IMR-90 (cell line): ENCODE measurements at regions not wholly inside any gene's neighbourhood (a gene's known extent, or its start where the extent isn't known, plus 50 kb on each side); places are given as distances from the start of the nearest gene placed in this dataset.
A peak's percentile ranks its signal among the peaks of the same experiment; 100 is the strongest.

ENCODE experiments used
- ATAC-seq: fragments of 200-7000 bp; cut with Tn5 transposase; 2 replicates; pipeline ENCODE4 v1.9.1; 2020; ENCODE audit warnings: low read depth, mild to moderate bottlenecking, moderate library complexity
- BruUV-seq: library from RNA; stranded (reverse); fragments of 400-500 nt; replicated peaks from 2 replicates; lab custom pipeline; 2021; lab: Mats Ljungman, UMichigan
- CTCF ChIA-PET: fragments of 300-600 bp; formaldehyde crosslinking; extraction: SDS; loops from one replicate; lab custom pipeline; 2021; ENCODE audit warnings: antibody characterized with exemption; lab: Yijun Ruan, JAX
- POLR2A ChIA-PET: fragments of 300-600 bp; sonication (Branson Sonifier 250); formaldehyde crosslinking; loops from one replicate; lab custom pipeline; 2022; ENCODE audit warnings: antibody characterized with exemption; ENCODE audit not compliant: unreplicated experiment; lab: Charles Lee
- DNase-seq: peaks from one replicate; pipeline ENCODE4 v3.0.0; 2013
- H2AFZ ChIP-seq: replicated peaks from 2 replicates; pipeline ENCODE3; 2013; ENCODE audit warnings: low read length, mild to moderate bottlenecking; ENCODE audit not compliant: poor library complexity
- H2AK5ac ChIP-seq: 2 replicates; pipeline ENCODE4 v1.6.1; 2013; ENCODE audit warnings: low read depth, low read length, inconsistent platforms
- H2AK9ac ChIP-seq: replicated peaks from 2 replicates; pipeline ENCODE3; 2013; ENCODE audit warnings: mild to moderate bottlenecking, low read depth, low read length, moderate library complexity; ENCODE audit not compliant: poor library complexity
- H2BK120ac ChIP-seq: 2 replicates; pipeline ENCODE4 v1.6.1; 2013; ENCODE audit warnings: low read depth, low read length, inconsistent platforms
- H2BK15ac ChIP-seq: 3 replicates; pipeline ENCODE4 v1.6.1; 2013; ENCODE audit warnings: low read depth, low read length, inconsistent platforms
- H2BK20ac ChIP-seq: 2 replicates; pipeline ENCODE4 v1.6.1; 2013; ENCODE audit warnings: low read depth, mild to moderate bottlenecking, inconsistent platforms, low read length, moderate library complexity
- H2BK5ac ChIP-seq: 2 replicates; pipeline ENCODE4 v1.6.1; 2013; ENCODE audit warnings: mild to moderate bottlenecking, low read depth, low read length, inconsistent platforms; ENCODE audit not compliant: poor library complexity, severe bottlenecking
- H3K14ac ChIP-seq: replicated peaks from 2 replicates; pipeline ENCODE4 v1.6.1; 2013; ENCODE audit warnings: low read depth, low read length, inconsistent platforms
- H3K18ac ChIP-seq: 2 replicates; pipeline ENCODE4 v1.6.1; 2013; ENCODE audit warnings: low read depth, low read length, control low read depth
- H3K23ac ChIP-seq: 2 replicates; pipeline ENCODE4 v1.6.1; 2013; ENCODE audit warnings: low read depth, low read length, inconsistent platforms
- H3K27ac ChIP-seq: 2 replicates; pipeline ENCODE4 v1.5.1; 2013; ENCODE audit warnings: mild to moderate bottlenecking, control low read depth, low read length; ENCODE audit not compliant: insufficient read depth
- H3K27me3 ChIP-seq: 2 replicates; pipeline ENCODE4 v1.6.1; 2013; ENCODE audit warnings: low read length; ENCODE audit not compliant: control insufficient read depth, insufficient read depth
- H3K36me3 ChIP-seq: 2 replicates; pipeline ENCODE4 v1.6.1; 2013; ENCODE audit warnings: low read length, mixed read lengths; ENCODE audit not compliant: control insufficient read depth, insufficient read depth
- H3K4ac ChIP-seq: 2 replicates; pipeline ENCODE4 v1.6.1; 2013; ENCODE audit warnings: low read depth, low read length, inconsistent platforms
- H3K4me1 ChIP-seq: 2 replicates; pipeline ENCODE4 v1.6.1; 2013; ENCODE audit warnings: low read length, mixed read lengths; ENCODE audit not compliant: control insufficient read depth, insufficient read depth
- H3K4me2 ChIP-seq: 2 replicates; pipeline ENCODE4 v1.6.1; 2013; ENCODE audit warnings: low read depth, mild to moderate bottlenecking, control low read depth, low read length, moderate library complexity
- H3K4me3 ChIP-seq: 2 replicates; pipeline ENCODE4 v1.5.1; 2013; ENCODE audit warnings: low read depth, mild to moderate bottlenecking, control low read depth, low read length, moderate library complexity; ENCODE audit not compliant: insufficient read depth
- H3K56ac ChIP-seq: 2 replicates; pipeline ENCODE4 v1.6.1; 2013; ENCODE audit warnings: low read length, inconsistent platforms; ENCODE audit not compliant: insufficient read depth; ENCODE audit errors: extremely low read depth
- H3K79me1 ChIP-seq, 2 experiments: 2 replicates each; pipeline ENCODE4 v1.6.1; 2013; ENCODE audit warnings: low read length in 2 of 2, inconsistent platforms in 1 of 2, low read depth in 1 of 2
- H3K9ac ChIP-seq: 2 replicates; pipeline ENCODE4 v1.6.1; 2013; ENCODE audit warnings: low read depth, low read length, control low read depth
- H3K9me1 ChIP-seq: 2 replicates; pipeline ENCODE4 v1.6.1; 2013; ENCODE audit warnings: low read length, inconsistent platforms; ENCODE audit not compliant: insufficient read depth
- H3K9me3 ChIP-seq: 2 replicates; pipeline ENCODE4 v1.6.1; 2013; ENCODE audit warnings: low read length; ENCODE audit not compliant: control insufficient read depth, insufficient read depth
- H4K20me1 ChIP-seq: 2 replicates; pipeline ENCODE4 v1.6.1; 2013; ENCODE audit warnings: low read length, inconsistent platforms; ENCODE audit not compliant: insufficient read depth
- H4K5ac ChIP-seq: 2 replicates; pipeline ENCODE4 v1.6.1; 2013; ENCODE audit warnings: mild to moderate bottlenecking, low read depth, low read length, control low read depth
- H4K8ac ChIP-seq, 2 experiments: 2 replicates each; pipeline ENCODE4 v1.6.1; 2013; ENCODE audit warnings: low read depth in 2 of 2, low read length in 2 of 2, control low read depth in 1 of 2, inconsistent platforms in 1 of 2
- H4K91ac ChIP-seq: 2 replicates; pipeline ENCODE4 v1.6.1; 2013; ENCODE audit warnings: low read depth, low read length, inconsistent platforms; ENCODE audit not compliant: insufficient read depth
- BHLHE40 ChIP-seq: fragments of 150-350 bp; IDR thresholded peaks from 2 replicates; pipeline ENCODE4 v1.6.1; 2016; ENCODE audit warnings: mild to moderate bottlenecking, low read depth, low read length
- CEBPB ChIP-seq: IDR thresholded peaks from 2 replicates; pipeline ENCODE4 v1.6.1; 2012; ENCODE audit warnings: low read depth, low read length, improper control_type of control experiment
- CTCF ChIP-seq: conservative IDR thresholded peaks from 2 replicates; pipeline ENCODE4 v1.5.1; 2012; ENCODE audit warnings: mild to moderate bottlenecking, low read depth, low read length, improper control_type of control experiment
- FOS ChIP-seq: fragments of 150-350 bp; IDR thresholded peaks from 2 replicates; pipeline ENCODE4 v1.6.1; 2016; ENCODE audit warnings: low read depth, low read length
- MAFK ChIP-seq: IDR thresholded peaks from 2 replicates; pipeline ENCODE4 v1.6.1; 2012; ENCODE audit warnings: low read depth, low read length, improper control_type of control experiment
- MXI1 ChIP-seq: IDR thresholded peaks from 2 replicates; pipeline ENCODE4 v1.6.1; 2012; ENCODE audit warnings: low read depth, mild to moderate bottlenecking, low read length, moderate library complexity, borderline replicate concordance
- NFE2L2 ChIP-seq: fragments of 150-350 bp; IDR thresholded peaks from 2 replicates; pipeline ENCODE4 v1.6.1; 2016; ENCODE audit warnings: low read depth, mild to moderate bottlenecking, low read length
- POLR2A ChIP-seq: IDR thresholded peaks from 2 replicates; pipeline ENCODE4 v1.6.1; 2012; ENCODE audit warnings: mild to moderate bottlenecking, low read depth, low read length
- RAD21 ChIP-seq: IDR thresholded peaks from 2 replicates; pipeline ENCODE4 v1.6.1; 2012; ENCODE audit warnings: low read length, improper control_type of control experiment
- RCOR1 ChIP-seq: IDR thresholded peaks from 2 replicates; pipeline ENCODE4 v1.6.1; 2012; ENCODE audit warnings: mild to moderate bottlenecking, low read length, improper control_type of control experiment; ENCODE audit not compliant: insufficient replicate concordance
- RFX5 ChIP-seq: IDR thresholded peaks from 2 replicates; pipeline ENCODE4 v1.8.0; 2012; ENCODE audit warnings: low read depth, mild to moderate bottlenecking, low read length, moderate library complexity
- USF2 ChIP-seq: fragments of 150-350 bp; IDR thresholded peaks from 2 replicates; pipeline ENCODE4 v1.6.1; 2017; ENCODE audit warnings: mild to moderate bottlenecking, antibody characterized with exemption, low read length, low read depth
- dilution Hi-C: fragments of 300-500 bp; cut with HindIII; formaldehyde crosslinking; loops from one replicate; pipeline ENCODE4 v1.14.3; 2018; ENCODE audit warnings: low sequenced_read_pairs; ENCODE audit not compliant: unreplicated experiment
- in situ Hi-C: fragments of 300-500 bp; cut with MboI; formaldehyde crosslinking; loops from 3 replicates; pipeline ENCODE4 v1.14.3; 2019; ENCODE audit warnings: low sequenced_read_pairs, inconsistent platforms, mixed read lengths
- intact Hi-C: fragments of 100-400 bp; cut with micrococcal nuclease; formaldehyde crosslinking; loops from 2 replicates; pipeline ENCODE4 v1.10.0; 2022
- TF ChIP-seq, protein P1 (sequence below): fragments of 150-350 bp; IDR thresholded peaks from 2 replicates; pipeline ENCODE4 v1.6.1; 2016; ENCODE audit warnings: low read depth, mild to moderate bottlenecking, low read length, moderate library complexity, borderline replicate concordance

- no peak for DNase-seq
- no peak overlapping the region for H4K5ac ChIP-seq
- no peak overlapping the region for H3K23ac ChIP-seq
- no peak overlapping the region for H2BK120ac ChIP-seq
- no peak overlapping the region; the same call in 2 of the 3 replicates for H2BK15ac ChIP-seq
- peaks cover 5% of the 10 kb centered on the region for H3K4me1 ChIP-seq
- H4K20me1 ChIP-seq, result no peaks in the 10 kb centered on the region
- no TSS peak for BruUV-seq
- H3K14ac ChIP-seq, result no peak overlapping the region
- no peak overlapping the region for H3K4me3 ChIP-seq
- no peak overlapping the region for H2AFZ ChIP-seq
- H3K9me3 ChIP-seq, result no peaks in the 10 kb centered on the region
- H3K36me3 ChIP-seq, result no peaks in the 10 kb centered on the region
- H3K27me3 ChIP-seq, result no peaks in the 10 kb centered on the region
- no peaks in the 10 kb centered on the region for H3K79me1 ChIP-seq
- H4K91ac ChIP-seq, result no peak overlapping the region
- H3K56ac ChIP-seq, result no peak overlapping the region
- no peak overlapping the region for H2AK5ac ChIP-seq
- no peak for ATAC-seq
- in situ Hi-C loops, result no loop called here
- H2BK20ac ChIP-seq, result no peak overlapping the region
- no peak overlapping the region for H3K9ac ChIP-seq
- TF ChIP-seq POLR2A (no peak), MXI1 (no peak), FOS (no peak), BHLHE40 (no peak), USF2 (no peak), RCOR1 (no peak), NFE2L2 (no peak), CTCF (no peak), CEBPB (no peak), RFX5 (no peak), RAD21 (no peak), MAFK (no peak)
- TF ChIP-seq, protein P1, sequence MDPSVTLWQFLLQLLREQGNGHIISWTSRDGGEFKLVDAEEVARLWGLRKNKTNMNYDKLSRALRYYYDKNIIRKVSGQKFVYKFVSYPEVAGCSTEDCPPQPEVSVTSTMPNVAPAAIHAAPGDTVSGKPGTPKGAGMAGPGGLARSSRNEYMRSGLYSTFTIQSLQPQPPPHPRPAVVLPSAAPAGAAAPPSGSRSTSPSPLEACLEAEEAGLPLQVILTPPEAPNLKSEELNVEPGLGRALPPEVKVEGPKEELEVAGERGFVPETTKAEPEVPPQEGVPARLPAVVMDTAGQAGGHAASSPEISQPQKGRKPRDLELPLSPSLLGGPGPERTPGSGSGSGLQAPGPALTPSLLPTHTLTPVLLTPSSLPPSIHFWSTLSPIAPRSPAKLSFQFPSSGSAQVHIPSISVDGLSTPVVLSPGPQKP, result no peak
- H4K8ac ChIP-seq, result no peak overlapping the region
- POLR2A ChIA-PET, result no interaction called here
- H3K9me1 ChIP-seq, result no peaks in the 10 kb centered on the region
- H3K27ac ChIP-seq, result no peak overlapping the region
- intact Hi-C loops, result no loop called here
- dilution Hi-C loops, result no loop called here
- no peak overlapping the region for H2AK9ac ChIP-seq
- no peak overlapping the region for H3K4ac ChIP-seq
- H3K4me2 ChIP-seq, result no peak overlapping the region
- no peak overlapping the region for H2BK5ac ChIP-seq
- peak overlapping the region; percentile 20; the same call in 1 of the 2 replicates for H3K18ac ChIP-seq
- CTCF ChIA-PET, result interaction anchor here (0.6 kb wide), 1 partner anchor 12 kb away, joined by 4 read pairs; no protein-coding TSS in a partner anchor
These were observed 69.5 kb upstream of the ZC3H12C start for GRCh38 chr11:110023711-110024110.
